ACC112 (cell line): ENCODE measurements at regions not wholly inside any gene's neighbourhood (a gene's known extent, or its start where the extent isn't known, plus 50 kb on each side); places are given as distances from the start of the nearest gene placed in this dataset.

Experiments
- H2AFZ ChIP-seq: fragments of 200-600 bp; sonication (generic); one replicate; pipeline ENCODE4 v1.6.0; 2017; ENCODE audit warnings: antibody characterized with exemption, low read length; ENCODE audit not compliant: unreplicated experiment
- H3K27ac ChIP-seq: fragments of 200-600 bp; sonication (generic); 2 replicates; pipeline ENCODE4 v1.5.1; 2014; ENCODE audit warnings: low read depth, mild to moderate bottlenecking, antibody characterized with exemption, low read length, moderate library complexity
- H3K27me3 ChIP-seq: fragments of 200-600 bp; sonication (generic); 2 replicates; pipeline ENCODE4 v1.6.1; 2014; ENCODE audit warnings: mild to moderate bottlenecking, antibody characterized with exemption, low read length, moderate library complexity, mixed read lengths; ENCODE audit not compliant: insufficient read depth
- H3K36me3 ChIP-seq: fragments of 200-600 bp; sonication (generic); 2 replicates; pipeline ENCODE4 v1.6.1; 2016; ENCODE audit warnings: mild to moderate bottlenecking, antibody characterized with exemption, low read length, moderate library complexity, mixed read lengths; ENCODE audit not compliant: insufficient read depth
- H3K4me1 ChIP-seq: fragments of 200-600 bp; sonication (generic); one replicate; pipeline ENCODE4 v1.6.1; 2016; ENCODE audit warnings: low read length, mixed read lengths; ENCODE audit not compliant: insufficient read depth, unreplicated experiment, control insufficient read depth
- H3K4me3 ChIP-seq: fragments of 200-600 bp; sonication (generic); 2 replicates; pipeline ENCODE4 v1.5.1; 2014; ENCODE audit warnings: mild to moderate bottlenecking, low read depth, low read length
- H3K79me2 ChIP-seq: fragments of 200-600 bp; sonication (generic); one replicate; pipeline ENCODE4 v1.6.0; 2016; ENCODE audit warnings: low read length; ENCODE audit not compliant: control insufficient read depth, unreplicated experiment, insufficient read depth

DNA sequence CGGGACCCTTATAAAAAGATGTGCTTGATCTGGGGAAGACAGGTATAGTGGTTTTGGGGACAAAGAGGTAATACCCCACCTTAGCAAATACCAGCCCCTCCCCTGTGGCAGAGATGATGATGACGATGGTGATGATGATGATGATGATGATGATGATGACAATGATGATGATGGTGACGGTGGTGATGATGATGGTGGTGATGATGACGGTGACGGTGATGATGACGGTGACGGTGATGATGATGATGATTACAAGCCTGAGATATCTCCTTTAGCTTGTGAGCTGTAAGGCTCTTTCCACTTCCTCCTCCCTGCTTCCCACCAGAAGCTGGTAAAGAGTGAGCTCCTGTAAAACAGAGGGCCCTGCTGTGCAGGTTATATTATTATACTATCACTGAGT lies 89.5 kb upstream of the TMEM45B start:
- Histone ChIP-seq H3K4me3 (no peak overlapping the region), H3K4me1 (no peaks in the 10 kb centered on the region), H3K36me3 (no peaks in the 10 kb centered on the region), H3K27ac (no peak overlapping the region), H2AFZ (no peak overlapping the region), H3K79me2 (no peaks in the 10 kb centered on the region), H3K27me3 (peaks cover 80% of the 10 kb centered on the region)

DNA sequence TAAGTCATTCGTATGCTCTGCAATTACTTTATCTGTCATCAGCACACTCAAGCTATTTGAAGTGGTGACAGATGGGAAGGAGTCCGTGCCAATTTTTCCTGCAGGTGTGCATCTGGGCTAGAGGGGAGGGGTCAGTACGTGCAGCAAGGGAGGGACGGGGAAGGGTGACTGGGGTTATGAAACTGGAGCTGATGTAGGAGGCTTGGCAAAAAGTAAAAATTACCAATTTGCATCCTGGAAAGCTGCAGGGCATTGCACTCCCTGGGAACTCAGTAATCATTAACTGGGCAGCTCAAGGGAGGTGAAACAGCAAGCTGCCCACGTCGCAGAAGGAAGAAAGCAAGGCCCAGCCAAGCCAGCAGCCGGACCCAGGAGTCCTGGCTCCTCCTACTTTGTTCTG lies 87.1 kb upstream of the TMEM45B start:
- no peaks in the 10 kb centered on the region for H3K36me3 ChIP-seq
- H3K4me1 ChIP-seq = no peaks in the 10 kb centered on the region
- H3K27ac ChIP-seq = no peak overlapping the region

DNA sequence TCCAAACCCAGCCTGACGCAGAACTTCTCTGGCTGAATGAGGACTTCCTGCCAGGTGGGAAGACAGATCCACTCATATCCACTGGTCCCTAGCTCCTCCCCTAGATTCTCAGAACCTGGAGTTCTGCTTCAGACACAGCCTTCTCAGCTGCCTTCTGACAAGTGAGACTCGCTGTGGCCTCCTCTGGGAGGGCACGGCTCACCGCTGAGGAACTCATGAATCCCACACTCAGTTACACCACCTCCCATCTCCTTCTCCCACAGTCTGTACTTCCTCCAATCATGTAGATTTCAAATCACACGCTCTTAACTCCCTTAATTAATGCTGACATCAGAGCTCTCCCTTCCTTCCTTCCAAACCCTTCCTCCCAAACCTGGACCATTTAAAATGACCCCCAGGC lies 86.4 kb upstream of the TMEM45B start:
- no peak overlapping the region for H3K4me3 ChIP-seq
- H3K27ac ChIP-seq = no peak overlapping the region
- no peak overlapping the region for H2AFZ ChIP-seq
- H3K36me3 ChIP-seq = no peaks in the 10 kb centered on the region
- H3K79me2 ChIP-seq = no peaks in the 10 kb centered on the region
- peaks cover 85% of the 10 kb centered on the region for H3K27me3 ChIP-seq
- H3K4me1 ChIP-seq = no peaks in the 10 kb centered on the region

More for the DNA sequence above, 87.1 kb upstream of the TMEM45B start:
- Histone ChIP-seq H3K79me2 (no peaks in the 10 kb centered on the region), H2AFZ (no peak overlapping the region), H3K4me3 (no peak overlapping the region), H3K27me3 (peaks cover 85% of the 10 kb centered on the region)

DNA sequence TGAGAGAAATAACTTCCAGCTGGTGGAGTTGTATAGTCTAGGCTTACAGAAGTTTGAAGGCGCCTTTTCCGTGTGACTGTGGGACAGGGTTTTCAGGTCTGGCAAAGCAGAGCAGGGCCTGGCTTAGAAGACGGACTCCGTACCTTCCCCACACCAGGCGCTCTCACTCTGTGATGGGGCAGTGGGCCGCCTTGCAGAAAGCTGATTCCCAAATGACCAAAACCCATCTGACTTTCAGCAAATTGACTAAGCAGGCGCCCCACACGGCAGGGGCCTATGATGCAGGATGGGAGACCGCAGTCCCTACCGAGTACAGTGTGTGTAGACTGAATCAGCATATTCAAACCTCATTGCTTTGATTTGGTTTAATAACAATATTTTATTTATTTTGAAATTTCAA lies 85.8 kb upstream of the TMEM45B start:
- no peaks in the 10 kb centered on the region for H3K4me1 ChIP-seq
- no peak overlapping the region for H3K27ac ChIP-seq
- H3K4me3 ChIP-seq = no peak overlapping the region
- H3K79me2 ChIP-seq = no peaks in the 10 kb centered on the region
- peaks cover 83% of the 10 kb centered on the region for H3K27me3 ChIP-seq
- H3K36me3 ChIP-seq = no peaks in the 10 kb centered on the region
- no peak overlapping the region for H2AFZ ChIP-seq

DNA sequence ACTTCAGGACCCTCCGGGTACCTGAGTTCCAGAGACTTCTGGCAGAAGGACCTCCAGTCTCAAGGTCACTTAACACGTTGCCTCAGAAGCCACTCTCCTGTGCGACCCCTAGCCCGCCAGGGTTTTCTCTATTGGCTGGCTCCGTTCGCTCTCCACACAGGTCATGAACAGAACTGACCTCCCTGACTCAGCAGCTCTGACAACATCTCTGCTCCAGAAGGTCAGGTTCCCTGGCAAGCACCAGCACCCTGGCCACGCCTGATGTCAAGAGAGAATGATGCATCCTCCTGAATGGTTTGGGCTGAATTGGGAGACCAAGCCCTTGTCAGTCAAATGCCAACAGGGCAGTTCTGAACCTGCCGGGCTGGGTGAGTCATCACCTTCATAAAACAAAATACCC lies 84.3 kb upstream of the TMEM45B start:
- Histone ChIP-seq H3K27me3 (peaks cover 85% of the 10 kb centered on the region), H3K79me2 (no peaks in the 10 kb centered on the region), H3K27ac (no peak overlapping the region), H3K4me3 (no peak overlapping the region), H2AFZ (no peak overlapping the region), H3K36me3 (no peaks in the 10 kb centered on the region), H3K4me1 (no peaks in the 10 kb centered on the region)

DNA sequence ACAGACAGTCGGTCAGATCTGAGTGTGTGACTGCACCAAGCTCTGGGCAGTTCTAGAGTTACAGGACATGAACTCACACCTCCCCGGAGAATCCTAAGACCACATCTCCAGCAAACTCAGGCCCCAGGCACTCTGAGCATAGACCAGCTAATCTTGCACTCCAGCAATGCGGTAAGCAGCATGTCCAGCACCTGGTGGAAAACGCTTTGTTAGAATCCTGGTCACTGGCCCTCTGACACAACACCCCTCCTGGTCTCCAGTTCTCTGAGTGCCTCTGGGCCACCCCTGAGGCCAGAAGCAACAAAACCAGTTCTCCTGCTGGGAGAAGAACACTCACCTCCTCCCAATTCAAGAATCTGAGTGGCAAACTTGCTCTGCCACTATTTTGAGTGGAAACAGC lies 82.7 kb upstream of the TMEM45B start:
- Histone ChIP-seq H3K4me3 (no peak overlapping the region), H3K27me3 (peaks cover 85% of the 10 kb centered on the region), H3K36me3 (no peaks in the 10 kb centered on the region), H2AFZ (no peak overlapping the region), H3K4me1 (no peaks in the 10 kb centered on the region), H3K27ac (no peak overlapping the region), H3K79me2 (no peaks in the 10 kb centered on the region)

DNA sequence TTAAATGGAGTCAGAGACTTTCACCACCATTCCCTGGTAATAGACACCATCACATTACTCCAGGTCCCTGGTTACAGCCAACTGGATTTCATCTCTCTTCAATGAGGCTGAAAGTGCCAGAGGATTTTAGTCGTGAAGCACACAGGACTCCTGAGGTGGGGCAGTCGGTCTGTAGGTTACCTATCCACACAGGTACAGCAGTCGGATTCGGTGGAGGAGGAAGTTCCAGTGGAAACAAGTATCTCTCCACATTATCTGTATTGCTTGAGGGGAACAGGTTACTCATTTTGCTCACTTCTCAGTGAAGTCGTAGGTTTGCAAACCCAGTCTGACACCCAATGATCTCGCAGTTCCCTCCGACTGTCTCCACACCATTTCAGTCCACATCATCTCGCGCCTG lies 82.3 kb upstream of the TMEM45B start:
- H3K79me2 ChIP-seq = no peaks in the 10 kb centered on the region

DNA sequence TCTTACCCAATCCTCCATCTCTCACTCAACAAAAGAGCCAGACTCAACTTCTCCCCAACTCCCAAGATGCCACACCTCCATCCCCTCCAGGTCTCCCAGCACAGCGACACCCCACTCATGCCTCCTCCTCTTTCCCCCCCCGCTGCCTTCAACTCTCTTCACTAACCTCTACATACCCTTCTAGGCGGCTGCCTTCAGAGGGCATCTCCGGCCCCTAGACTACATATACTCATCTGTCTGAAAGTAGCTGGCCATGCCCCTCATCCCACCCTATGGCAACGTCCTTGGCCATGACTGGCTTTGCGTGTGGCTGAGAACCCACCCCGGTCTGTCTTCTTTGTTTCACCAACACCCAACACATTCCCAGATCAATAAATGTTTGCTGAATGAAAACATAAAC lies 81.7 kb upstream of the TMEM45B start:
- Histone ChIP-seq H3K4me1 (no peaks in the 10 kb centered on the region), H3K36me3 (no peaks in the 10 kb centered on the region), H3K27ac (no peak overlapping the region), H3K79me2 (no peaks in the 10 kb centered on the region), H2AFZ (no peak overlapping the region), H3K27me3 (peaks cover 86% of the 10 kb centered on the region), H3K4me3 (no peak overlapping the region)

More for the DNA sequence above, 82.3 kb upstream of the TMEM45B start:
- no peak overlapping the region for H3K4me3 ChIP-seq
- no peak overlapping the region for H3K27ac ChIP-seq
- no peak overlapping the region for H2AFZ ChIP-seq
- H3K27me3 ChIP-seq = peaks cover 86% of the 10 kb centered on the region
- H3K36me3 ChIP-seq = no peaks in the 10 kb centered on the region
- H3K4me1 ChIP-seq = no peaks in the 10 kb centered on the region

DNA sequence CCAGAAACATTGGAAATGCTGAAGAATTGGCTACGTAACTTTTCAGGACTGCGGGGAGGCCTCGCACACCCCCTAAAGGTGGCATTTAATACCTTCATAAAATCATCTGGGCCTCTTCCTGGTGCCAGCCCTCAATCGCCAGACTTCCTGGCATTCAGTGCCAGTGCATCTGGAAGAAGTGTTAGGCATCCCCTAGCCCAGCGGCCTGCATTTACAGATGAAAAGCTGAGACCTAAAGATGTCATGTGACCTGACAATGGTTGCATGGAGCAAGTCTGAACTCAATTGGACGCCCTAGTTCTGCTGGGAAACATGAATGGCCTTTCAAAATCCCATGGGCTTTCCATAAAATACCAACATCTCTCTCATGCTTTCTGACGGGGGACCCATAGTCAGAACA lies 81.0 kb upstream of the TMEM45B start:
- Histone ChIP-seq H3K4me3 (no peak overlapping the region), H3K27me3 (peaks cover 86% of the 10 kb centered on the region), H3K4me1 (no peaks in the 10 kb centered on the region), H2AFZ (no peak overlapping the region), H3K36me3 (no peaks in the 10 kb centered on the region), H3K79me2 (no peaks in the 10 kb centered on the region), H3K27ac (no peak overlapping the region)

DNA sequence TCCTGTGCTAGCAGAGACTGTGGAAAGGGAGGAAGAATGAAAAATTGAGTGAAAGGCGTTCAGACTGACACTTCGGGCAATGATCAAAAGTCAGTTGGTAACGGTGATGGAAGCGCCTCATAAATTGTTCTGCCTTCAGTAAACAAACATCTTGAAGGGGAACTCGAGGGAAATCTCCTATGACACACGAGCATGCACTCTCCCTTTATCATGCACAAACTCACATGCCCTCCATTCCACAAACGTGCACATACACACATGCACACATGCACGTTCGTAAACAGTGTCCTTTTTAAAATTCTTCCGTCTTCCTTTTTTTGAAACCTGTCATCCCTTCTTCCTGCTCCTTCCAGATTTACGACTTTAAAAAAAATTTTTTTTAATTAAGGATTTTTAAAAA lies 77.8 kb upstream of the TMEM45B start:
- Histone ChIP-seq H2AFZ (no peak overlapping the region), H3K4me3 (no peak overlapping the region), H3K27ac (no peak overlapping the region), H3K36me3 (no peaks in the 10 kb centered on the region), H3K4me1 (no peaks in the 10 kb centered on the region), H3K79me2 (no peaks in the 10 kb centered on the region), H3K27me3 (peaks cover 87% of the 10 kb centered on the region)

DNA sequence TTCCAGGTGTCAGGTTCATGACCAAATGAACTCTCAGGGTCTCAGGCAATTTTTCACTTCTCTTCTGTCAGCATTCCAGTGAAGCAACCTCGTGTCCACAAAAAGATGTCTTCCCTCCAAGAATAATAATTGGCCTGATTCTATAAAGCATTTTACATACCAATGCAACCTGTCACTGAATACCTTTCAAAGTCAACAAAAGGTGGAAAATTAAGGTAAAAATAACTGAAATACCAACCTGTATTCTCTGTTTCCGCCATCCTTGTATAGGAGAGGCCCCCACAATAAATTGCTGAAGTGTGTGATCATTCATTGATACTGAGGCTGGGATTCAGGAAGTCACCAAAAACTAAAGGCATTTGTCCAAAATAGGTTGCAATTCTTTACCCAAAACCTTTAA lies 77.4 kb upstream of the TMEM45B start:
- H3K4me1 ChIP-seq = no peaks in the 10 kb centered on the region
- no peaks in the 10 kb centered on the region for H3K36me3 ChIP-seq
- no peak overlapping the region for H3K27ac ChIP-seq
- H3K4me3 ChIP-seq = no peak overlapping the region
- no peaks in the 10 kb centered on the region for H3K79me2 ChIP-seq
- H3K27me3 ChIP-seq = peaks cover 87% of the 10 kb centered on the region
- H2AFZ ChIP-seq = no peak overlapping the region

DNA sequence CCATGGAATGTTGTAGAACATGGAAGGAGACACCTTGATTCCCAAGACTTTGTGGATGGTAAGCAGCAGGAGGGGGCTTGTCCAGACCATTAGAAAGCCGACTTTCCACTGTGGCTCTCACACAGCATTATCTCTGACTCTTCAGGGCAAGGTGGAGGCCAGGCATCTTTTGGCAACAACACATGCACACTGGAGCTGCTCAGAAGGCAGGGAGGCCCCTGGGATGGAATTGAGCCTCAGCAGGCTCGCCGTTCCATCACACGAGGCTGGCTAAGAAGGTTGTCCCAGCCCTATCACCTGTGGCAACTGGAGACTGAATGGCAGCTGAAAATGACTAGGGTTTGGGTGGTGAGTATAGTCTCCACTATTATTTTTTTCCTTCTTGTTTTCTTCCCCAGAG lies 76.3 kb upstream of the TMEM45B start:
- no peak overlapping the region for H3K4me3 ChIP-seq
- no peaks in the 10 kb centered on the region for H3K36me3 ChIP-seq
- H3K4me1 ChIP-seq = no peaks in the 10 kb centered on the region
- H3K27me3 ChIP-seq = peaks cover 88% of the 10 kb centered on the region
- H3K79me2 ChIP-seq = no peaks in the 10 kb centered on the region
- no peak overlapping the region for H3K27ac ChIP-seq
- H2AFZ ChIP-seq = no peak overlapping the region
